Dedifferentiated amniotic fluid mesenchymal stem cell (primary cell): ENCODE measurements at regions not wholly inside any gene's neighbourhood (a gene's known extent, or its start where the extent isn't known, plus 50 kb on each side); places are given as distances from the start of the nearest gene placed in this dataset.
"Not testable (repeated sequence)": the region's sequence is repeated elsewhere in the genome, so short reads cannot be mapped to it uniquely, and the experiment has no call there.

Source experiments
- DNase-seq: peaks from one replicate; pipeline ENCODE4 v3.0.0-alpha.2; 2016; ENCODE audit errors: extremely low spot score

DNA sequence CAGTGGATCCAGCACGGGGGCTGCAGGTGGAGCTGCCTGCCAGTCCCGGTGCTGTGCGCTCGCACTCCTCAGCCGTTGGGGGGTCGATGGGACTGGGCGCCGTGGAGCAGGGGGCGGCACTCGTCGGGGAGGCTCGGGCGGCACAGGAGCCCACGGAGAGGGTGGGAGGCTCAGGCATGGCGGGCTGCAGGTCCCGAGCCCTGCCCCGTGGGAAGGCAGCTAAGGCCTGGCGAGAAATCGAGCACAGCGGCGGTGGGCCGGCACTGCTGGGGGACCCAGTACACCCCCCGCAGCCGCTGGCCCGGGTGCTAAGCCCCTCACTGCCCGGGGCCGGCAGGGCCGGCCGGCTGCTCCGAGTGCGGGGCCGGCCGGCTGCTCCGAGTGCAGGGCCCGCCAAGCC is 52.3 kb upstream of the MARK1 start:
- not testable (repeated sequence) for DNase-seq

GRCh38 chr1:220475141-220475540 is 52.8 kb upstream of the MARK1 start:
- DNase-seq, result not testable (repeated sequence)

- no peak for DNase-seq
Measured at GRCh38 chr1:220473440-220473839, 54.5 kb upstream of the MARK1 start.

DNA sequence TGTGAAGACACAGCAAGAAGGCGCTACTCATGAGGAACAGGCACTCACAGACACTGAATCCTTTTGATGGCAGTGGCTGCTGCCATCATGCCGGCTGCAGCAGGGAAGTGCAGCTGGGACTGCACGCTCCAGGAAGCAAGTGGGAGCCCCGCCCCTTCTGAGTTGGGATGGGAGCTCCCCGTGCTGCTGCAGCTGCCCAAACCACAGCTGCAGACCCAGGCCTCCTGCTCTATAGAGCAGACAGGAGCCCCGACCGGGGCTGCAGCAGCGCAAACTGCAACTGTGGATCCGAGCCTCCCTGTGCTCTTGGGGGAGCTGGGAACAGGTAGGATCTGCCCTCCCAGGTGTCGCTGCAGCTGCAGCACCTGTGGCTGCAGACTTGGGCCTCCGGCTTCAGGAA is 65.2 kb upstream of the MARK1 start:
- no peak for DNase-seq

DNA sequence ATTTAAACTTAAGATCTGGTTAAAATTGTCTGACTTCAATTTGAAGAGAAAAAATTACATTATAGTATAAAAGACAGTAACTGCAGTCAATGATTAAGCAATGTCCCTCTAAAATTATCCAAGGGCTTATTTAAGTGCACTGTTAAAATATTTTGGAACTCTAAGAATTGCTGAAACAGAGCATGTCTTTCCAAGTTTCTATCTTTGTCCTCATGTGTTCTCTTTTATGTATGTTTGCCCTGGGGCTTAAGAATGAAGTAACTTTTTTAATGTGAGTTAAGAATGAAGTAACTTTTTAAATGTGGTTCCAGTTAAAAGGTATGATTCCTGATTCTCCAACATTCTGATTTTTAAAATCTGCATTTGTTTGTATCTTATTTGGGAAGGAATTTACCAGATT is 69.0 kb upstream of the MARK1 start:
- no peak for DNase-seq

DNA sequence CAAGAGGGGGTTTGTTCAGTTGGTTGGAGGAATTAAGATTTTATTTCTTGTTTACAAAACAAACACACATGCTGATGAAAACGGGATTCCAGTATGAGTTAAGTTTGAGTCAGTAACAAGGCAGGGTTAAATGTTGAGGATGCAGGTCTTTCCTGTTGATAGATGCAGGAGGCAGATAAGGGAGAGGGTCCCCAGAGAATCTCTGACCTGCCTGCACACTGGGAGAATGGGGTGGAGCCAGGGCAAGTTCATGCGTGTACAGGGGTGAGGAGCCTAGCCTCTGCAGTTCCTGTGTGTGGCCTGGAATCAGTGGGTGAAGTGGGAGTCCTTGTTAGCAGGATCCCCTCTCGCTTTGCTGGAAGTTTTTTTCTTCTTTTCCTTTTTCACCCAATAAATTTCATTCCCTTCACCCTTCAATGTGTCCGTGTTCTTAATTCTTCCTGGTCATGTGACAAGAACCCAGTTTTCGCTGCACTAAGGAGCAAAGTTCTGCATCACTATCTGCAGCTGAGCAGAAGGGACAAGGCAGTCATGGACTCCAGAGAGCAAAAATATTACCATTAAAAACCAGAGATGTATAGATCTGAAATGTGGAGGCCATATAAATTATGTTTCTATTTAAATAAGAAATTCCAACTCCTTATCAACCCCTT is 69.9 kb upstream of the MARK1 start:
- no peak for DNase-seq

DNA sequence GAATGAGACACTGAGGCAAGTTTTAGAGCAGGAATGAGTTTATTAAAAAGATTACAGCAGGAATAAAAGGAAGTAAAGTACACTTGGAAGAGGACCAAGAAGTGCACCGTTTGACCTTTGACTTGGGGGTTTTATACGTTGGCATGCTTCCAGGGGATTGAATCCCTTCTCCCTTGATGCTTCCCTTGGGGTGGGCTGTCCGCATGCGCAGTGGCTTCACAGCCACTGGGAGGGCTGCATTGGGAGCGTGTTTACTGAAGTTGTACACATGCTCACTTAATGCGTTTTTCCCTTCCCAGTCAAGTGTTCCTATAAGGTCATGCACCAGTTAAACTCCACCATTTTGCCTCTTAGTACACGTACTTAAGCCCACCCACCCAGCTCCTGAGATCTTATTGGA is 72.4 kb upstream of the MARK1 start:
- DNase-seq, result no peak

DNA sequence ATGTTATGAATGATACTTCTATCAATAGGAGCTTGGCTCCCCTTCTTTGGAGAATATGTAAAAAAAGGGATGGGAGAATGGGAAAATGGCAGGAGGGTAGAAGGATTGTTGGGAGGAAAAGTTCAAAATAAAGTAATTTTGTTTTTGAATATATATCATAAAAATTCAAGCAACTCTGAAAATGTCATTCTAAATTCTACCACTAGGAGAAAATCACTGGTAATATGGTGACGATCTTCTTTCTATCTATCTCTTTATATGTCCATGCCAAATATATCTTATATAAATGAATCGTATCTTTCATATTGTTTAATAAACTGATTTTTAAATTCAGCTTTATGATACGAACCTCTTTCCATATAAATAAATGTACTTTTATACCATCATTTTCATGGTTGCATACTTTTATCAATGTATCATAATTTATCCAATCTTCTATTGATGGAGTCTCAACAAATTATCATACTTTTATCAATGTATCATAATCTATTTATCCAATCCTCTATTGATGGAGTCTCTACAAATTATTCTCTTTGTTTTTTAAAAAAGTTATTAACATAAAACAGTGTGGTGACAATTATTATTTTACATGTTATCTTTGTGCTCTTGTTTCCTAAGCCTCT is 73.7 kb upstream of the MARK1 start:
- DNase-seq, result no peak

- DNase-seq, result no peak
Measured at GRCh38 chr1:220453371-220453770, 74.6 kb upstream of the MARK1 start.

GRCh38 chr1:220451532-220451931 is 76.4 kb upstream of the MARK1 start:
- no peak for DNase-seq

- DNase-seq, result no peak
Measured at GRCh38 chr1:220450927-220451326, 77.0 kb upstream of the MARK1 start.

DNA sequence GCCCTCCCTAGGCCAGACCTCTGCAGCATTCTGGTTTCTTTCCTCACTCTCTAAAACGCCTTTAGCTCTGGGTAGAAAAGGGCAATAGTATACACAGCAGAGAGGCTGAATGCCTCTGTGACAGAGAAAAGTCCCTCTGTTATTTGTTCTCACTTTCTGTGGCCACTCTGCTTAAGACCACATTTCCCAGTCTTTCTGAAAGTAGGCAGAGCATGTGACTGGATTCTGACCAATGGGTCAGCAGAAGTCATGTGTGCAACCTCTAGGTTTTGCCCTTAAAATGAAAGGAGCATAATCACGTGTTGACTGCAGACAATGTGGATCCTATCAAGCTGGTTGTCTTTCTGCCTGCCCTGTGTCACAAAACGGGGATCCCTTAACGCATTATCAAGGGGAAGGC is 79.7 kb upstream of the MARK1 start:
- DNase-seq, result no peak

- not testable (repeated sequence) for DNase-seq
Measured at GRCh38 chr1:220444586-220444985, 83.3 kb upstream of the MARK1 start.

- no peak for DNase-seq
Measured at GRCh38 chr1:220441211-220441610, 86.7 kb upstream of the MARK1 start.

DNA sequence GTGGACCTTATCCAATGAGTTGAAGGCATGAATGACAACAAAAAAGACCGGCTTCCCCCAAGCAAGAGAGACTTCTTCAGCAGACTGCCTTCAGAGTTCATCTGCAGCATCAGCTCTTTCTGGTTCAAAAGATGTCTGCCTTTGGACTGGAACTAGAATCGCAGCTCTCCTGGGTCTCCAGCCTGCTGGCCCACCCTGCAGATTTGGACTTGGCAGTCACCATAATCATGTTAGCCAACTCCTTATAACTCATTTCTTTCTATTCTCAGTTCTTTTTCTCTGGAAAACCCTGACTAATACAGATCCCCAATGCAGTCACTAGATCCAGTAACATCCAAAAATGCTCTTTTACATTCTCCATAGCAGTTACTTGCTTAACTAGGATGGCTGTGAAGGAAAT is 89.2 kb upstream of the MARK1 start:
- DNase-seq, result no peak

DNA sequence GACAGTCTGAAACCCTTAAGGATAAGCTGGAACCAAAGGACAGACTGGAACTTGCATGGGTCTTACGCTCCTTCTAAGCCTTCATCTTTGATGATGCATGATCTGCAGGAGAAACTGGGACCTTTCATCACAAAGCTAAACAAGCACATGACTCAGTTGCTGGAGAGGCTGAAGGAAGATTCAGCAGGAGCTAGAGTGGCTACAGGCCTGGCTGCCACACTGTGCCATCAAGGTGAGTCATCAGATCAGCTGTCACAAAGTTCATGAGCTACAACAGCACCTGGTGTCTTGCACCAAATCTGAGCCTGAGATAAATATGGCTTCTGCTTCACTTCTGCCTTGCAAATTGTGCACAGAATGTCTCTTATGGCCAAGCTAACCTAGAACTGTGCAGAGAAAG is 95.5 kb upstream of the MARK1 start:
- no peak for DNase-seq

- DNase-seq, result no peak
Measured at GRCh38 chr1:220431554-220432239, 96.2 kb upstream of the MARK1 start.

DNA sequence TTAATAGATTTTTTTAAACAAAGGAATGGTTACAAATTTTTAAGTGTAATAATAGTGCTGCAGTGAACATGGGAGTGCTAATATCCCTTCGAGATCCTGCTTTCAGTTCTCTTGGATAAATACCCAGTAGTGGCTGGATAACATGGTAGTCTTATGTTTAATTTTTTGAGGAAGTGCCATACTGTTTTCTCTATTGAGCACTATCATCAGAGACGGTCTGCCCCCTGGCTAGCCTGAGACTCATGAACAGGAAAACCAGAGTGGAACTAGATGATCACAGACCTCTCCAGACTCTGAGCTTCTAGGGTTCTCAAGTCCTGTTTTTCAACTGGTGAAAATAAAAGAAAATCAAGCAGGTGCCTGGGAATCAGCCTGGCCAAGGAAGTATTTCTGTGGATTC is 97.3 kb upstream of the MARK1 start:
- no peak for DNase-seq

DNA sequence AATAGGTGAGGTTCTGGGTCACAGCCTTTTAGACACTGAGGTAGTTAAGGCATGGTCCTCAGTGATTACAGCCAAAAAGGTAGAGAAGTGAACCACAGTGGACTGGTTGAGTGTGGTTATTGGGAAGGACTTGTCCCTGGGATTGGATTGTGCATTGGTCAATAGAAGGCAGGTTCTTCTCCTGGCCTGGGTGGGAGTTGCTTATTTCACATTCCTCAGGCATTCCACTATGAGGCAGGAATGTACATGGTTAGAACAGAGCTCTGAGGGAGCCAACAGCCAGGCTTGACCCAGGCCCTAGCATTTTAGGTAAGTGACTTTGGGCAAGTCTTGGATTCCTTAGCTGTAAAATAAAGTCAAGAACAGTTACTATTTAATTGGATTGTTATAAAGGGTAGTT is 97.9 kb upstream of the MARK1 start:
- DNase-seq, result no peak

DNA sequence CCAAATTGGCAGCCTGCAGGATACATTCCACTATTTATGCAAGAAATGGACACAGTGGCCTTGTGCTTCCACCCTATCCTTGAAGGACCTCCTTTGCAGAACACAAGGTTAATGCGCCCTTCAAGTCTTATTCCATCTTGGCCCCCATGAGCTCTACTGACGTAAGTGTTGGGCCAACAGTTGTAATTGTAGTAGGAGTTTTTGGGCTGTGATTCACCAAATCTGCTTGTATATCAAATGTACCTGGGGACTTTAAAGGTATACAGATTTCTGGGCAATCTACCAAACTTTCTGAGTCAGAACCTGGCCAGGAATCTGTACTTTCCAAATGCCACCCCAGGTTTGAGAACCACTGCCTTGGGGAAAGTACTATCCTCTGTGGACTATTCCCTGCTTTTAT is 100.9 kb upstream of the MARK1 start:
- DNase-seq, result no peak

DNA sequence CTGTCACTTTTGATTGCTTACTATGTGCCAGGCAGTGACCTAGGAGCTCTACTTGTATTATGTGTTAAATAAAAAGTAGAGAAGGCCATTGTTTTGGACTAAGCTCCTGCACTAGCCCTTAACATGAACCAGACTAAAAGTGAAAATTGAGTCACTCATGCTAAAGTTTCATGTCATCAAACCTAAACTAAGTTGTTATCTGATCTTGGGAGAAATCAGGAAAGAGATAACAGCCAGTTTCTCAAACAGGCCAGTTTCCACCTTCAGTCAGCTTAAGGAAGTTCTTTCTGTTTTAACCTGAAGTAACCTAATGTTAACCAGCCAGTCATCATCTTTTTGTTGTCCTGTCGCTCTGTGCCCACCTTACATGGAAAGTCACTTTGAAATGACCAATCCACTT is 102.1 kb upstream of the MARK1 start:
- no peak for DNase-seq

GRCh38 chr1:220421508-220421907 is 106.4 kb upstream of the MARK1 start:
- no peak for DNase-seq

GRCh38 chr1:220420726-220421125 is 107.2 kb upstream of the MARK1 start:
- no peak for DNase-seq
